Thyroid gland (tissue), 4 donors: ENCODE measurements at regions not wholly inside any gene's neighbourhood (a gene's known extent, or its start where the extent isn't known, plus 50 kb on each side); places are given as distances from the start of the nearest gene placed in this dataset.

Source experiments
- POLR2A ChIP-seq, 2 donors: fragments of 450-650 bp; IDR thresholded peaks; one replicate each; pipeline ENCODE4 v1.6.1; 2017; ENCODE audit warnings: antibody characterized with exemption in 2 of 2, mild to moderate bottlenecking in 2 of 2, moderate library complexity in 1 of 2
- TF ChIP-seq, protein P1 (sequence below), 6 experiments: fragments of 200-600 bp in 3 of 6; fragments of 450-650 bp in 3 of 6; sonication (generic) in 3 of 6; IDR thresholded peaks; one replicate each; pipeline ENCODE4 v1.5.1; 2016 to 2019; ENCODE audit warnings: antibody characterized with exemption in 6 of 6, mild to moderate bottlenecking in 2 of 6, inconsistent platforms in 1 of 6, moderate library complexity in 1 of 6

DNA sequence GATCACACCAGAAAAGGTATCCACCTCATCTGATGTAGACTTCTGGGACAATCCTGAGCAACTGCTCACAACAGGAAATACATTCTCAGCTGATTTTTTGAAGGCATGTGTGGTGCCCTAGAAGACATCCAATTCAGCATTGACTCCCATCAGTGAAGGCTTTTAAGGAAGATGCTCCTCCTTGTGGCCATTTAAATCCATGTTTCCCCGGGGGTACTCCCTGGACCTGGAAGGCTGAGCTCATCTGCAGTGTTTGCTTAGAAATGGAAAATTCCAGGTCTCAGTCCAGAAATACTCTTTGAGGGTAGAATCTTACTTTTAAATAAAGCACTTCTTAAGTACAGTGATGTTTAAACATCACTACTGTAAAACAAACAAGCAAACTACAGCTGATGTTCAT is 195.5 kb upstream of the PDE10A start:
- TF ChIP-seq, protein P1, sequence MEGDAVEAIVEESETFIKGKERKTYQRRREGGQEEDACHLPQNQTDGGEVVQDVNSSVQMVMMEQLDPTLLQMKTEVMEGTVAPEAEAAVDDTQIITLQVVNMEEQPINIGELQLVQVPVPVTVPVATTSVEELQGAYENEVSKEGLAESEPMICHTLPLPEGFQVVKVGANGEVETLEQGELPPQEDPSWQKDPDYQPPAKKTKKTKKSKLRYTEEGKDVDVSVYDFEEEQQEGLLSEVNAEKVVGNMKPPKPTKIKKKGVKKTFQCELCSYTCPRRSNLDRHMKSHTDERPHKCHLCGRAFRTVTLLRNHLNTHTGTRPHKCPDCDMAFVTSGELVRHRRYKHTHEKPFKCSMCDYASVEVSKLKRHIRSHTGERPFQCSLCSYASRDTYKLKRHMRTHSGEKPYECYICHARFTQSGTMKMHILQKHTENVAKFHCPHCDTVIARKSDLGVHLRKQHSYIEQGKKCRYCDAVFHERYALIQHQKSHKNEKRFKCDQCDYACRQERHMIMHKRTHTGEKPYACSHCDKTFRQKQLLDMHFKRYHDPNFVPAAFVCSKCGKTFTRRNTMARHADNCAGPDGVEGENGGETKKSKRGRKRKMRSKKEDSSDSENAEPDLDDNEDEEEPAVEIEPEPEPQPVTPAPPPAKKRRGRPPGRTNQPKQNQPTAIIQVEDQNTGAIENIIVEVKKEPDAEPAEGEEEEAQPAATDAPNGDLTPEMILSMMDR (IDR thresholded peaks at IDR 0.05) = no peak
- no peak for TF ChIP-seq POLR2A (IDR thresholded peaks at IDR 0.05)
